H9 (cell line): ENCODE measurements at regions not wholly inside any gene's neighbourhood (a gene's known extent, or its start where the extent isn't known, plus 50 kb on each side); places are given as distances from the start of the nearest gene placed in this dataset.

Source experiments
- DNase-seq: peaks from one replicate; pipeline ENCODE4 v3.0.0-alpha.2; 2017
- H2AFZ ChIP-seq: one replicate; pipeline ENCODE4 v1.6.1; 2013; ENCODE audit warnings: mild to moderate bottlenecking, low read length, control low read depth, moderate library complexity
- H2AK5ac ChIP-seq: 2 replicates; pipeline ENCODE4 v1.6.1; 2013; ENCODE audit warnings: low read length, control low read depth, mixed read lengths; ENCODE audit not compliant: insufficient read length
- H2BK120ac ChIP-seq: one replicate; pipeline ENCODE4 v1.6.1; 2013; ENCODE audit warnings: low read depth, mild to moderate bottlenecking, low read length, control low read depth, inconsistent platforms; ENCODE audit not compliant: poor library complexity, severe bottlenecking
- H2BK12ac ChIP-seq: 2 replicates; pipeline ENCODE4 v1.6.1; 2013; ENCODE audit warnings: low read length, control low read depth, mixed read lengths, low read depth; ENCODE audit not compliant: insufficient read length
- H2BK15ac ChIP-seq: 2 replicates; pipeline ENCODE4 v1.6.1; 2013; ENCODE audit warnings: low read depth, low read length, control low read depth
- H2BK20ac ChIP-seq: one replicate; pipeline ENCODE4 v1.6.1; 2013; ENCODE audit warnings: low read depth, mild to moderate bottlenecking, low read length, control low read depth, inconsistent platforms; ENCODE audit not compliant: poor library complexity, severe bottlenecking
- H2BK5ac ChIP-seq: 2 replicates; pipeline ENCODE4 v1.6.1; 2013; ENCODE audit warnings: low read length, control low read depth, mixed read lengths; ENCODE audit not compliant: insufficient read length
- H3K14ac ChIP-seq: 2 replicates; pipeline ENCODE4 v1.6.1; 2013; ENCODE audit warnings: low read length, control low read depth; ENCODE audit not compliant: insufficient read depth
- H3K18ac ChIP-seq: 2 replicates; pipeline ENCODE4 v1.6.1; 2013; ENCODE audit warnings: low read depth, mild to moderate bottlenecking, mixed read lengths, low read length, control low read depth; ENCODE audit not compliant: insufficient read length
- H3K23ac ChIP-seq: 2 replicates; pipeline ENCODE4 v1.6.1; 2013; ENCODE audit warnings: low read length, control low read depth, mixed read lengths, low read depth; ENCODE audit not compliant: insufficient read length
- H3K23me2 ChIP-seq: 2 replicates; pipeline ENCODE4 v1.6.1; 2013; ENCODE audit warnings: low read depth, mild to moderate bottlenecking, mixed read lengths, low read length, control low read depth; ENCODE audit not compliant: insufficient read length, poor library complexity, severe bottlenecking
- H3K27ac ChIP-seq: 2 replicates; pipeline ENCODE4 v1.5.1; 2013; ENCODE audit warnings: low read length, control low read depth, mixed read lengths, low read depth; ENCODE audit not compliant: insufficient read length
- H3K27me3 ChIP-seq: 2 replicates; pipeline ENCODE4 v1.6.1; 2013; ENCODE audit warnings: low read length, control low read depth, inconsistent platforms; ENCODE audit not compliant: insufficient read depth
- H3K4ac ChIP-seq: 2 replicates; pipeline ENCODE4 v1.6.1; 2013; ENCODE audit warnings: low read depth, mild to moderate bottlenecking, control low read depth, inconsistent platforms, low read length, moderate library complexity
- H3K4me1 ChIP-seq: 2 replicates; pipeline ENCODE4 v1.6.1; 2013; ENCODE audit warnings: low read length, control low read depth, inconsistent platforms; ENCODE audit not compliant: insufficient read depth
- H3K4me2 ChIP-seq: 2 replicates; pipeline ENCODE4 v1.6.1; 2013; ENCODE audit warnings: low read length, control low read depth, mixed read lengths; ENCODE audit not compliant: insufficient read length, insufficient read depth
- H3K56ac ChIP-seq: 2 replicates; pipeline ENCODE4 v1.6.1; 2013; ENCODE audit warnings: low read depth, mild to moderate bottlenecking, mixed read lengths, low read length, control low read depth; ENCODE audit not compliant: insufficient read length
- H3K79me1 ChIP-seq: 2 replicates; pipeline ENCODE4 v1.6.1; 2013; ENCODE audit warnings: low read depth, mild to moderate bottlenecking, moderate library complexity, low read length, control low read depth, inconsistent platforms; ENCODE audit not compliant: insufficient read depth, poor library complexity, severe bottlenecking
- H3K79me2 ChIP-seq: 2 replicates; pipeline ENCODE4 v1.6.1; 2013; ENCODE audit warnings: low read length, control low read depth, inconsistent platforms; ENCODE audit not compliant: insufficient read depth
- H3K9ac ChIP-seq: 2 replicates; pipeline ENCODE4 v1.6.1; 2013; ENCODE audit warnings: low read length, control low read depth, mixed read lengths; ENCODE audit not compliant: insufficient read length; ENCODE audit errors: extremely low read depth
- H3K9me3 ChIP-seq: one replicate; pipeline ENCODE4 v1.6.1; 2013; ENCODE audit warnings: low read depth, low read length, inconsistent platforms; ENCODE audit not compliant: control insufficient read depth
- H3T11ph ChIP-seq: one replicate; pipeline ENCODE4 v1.6.1; 2013; ENCODE audit warnings: mild to moderate bottlenecking, low read length, control low read depth, inconsistent platforms
- H4K20me1 ChIP-seq: one replicate; pipeline ENCODE4 v1.6.1; 2013; ENCODE audit not compliant: control insufficient read depth, insufficient read length, insufficient read depth
- H4K5ac ChIP-seq: 2 replicates; pipeline ENCODE4 v1.6.1; 2013; ENCODE audit warnings: low read depth, mild to moderate bottlenecking, mixed read lengths, low read length, control low read depth; ENCODE audit not compliant: insufficient read length
- H4K8ac ChIP-seq: replicated peaks from 2 replicates; pipeline ENCODE4 v1.6.1; 2013; ENCODE audit warnings: low read length, control low read depth, mixed read lengths, low read depth; ENCODE audit not compliant: insufficient read length
- H4K91ac ChIP-seq: 2 replicates; pipeline ENCODE4 v1.6.1; 2013; ENCODE audit warnings: low read depth, mild to moderate bottlenecking, moderate library complexity, mixed read lengths, low read length, control low read depth; ENCODE audit not compliant: insufficient read length
- H3K27ac Mint-ChIP-seq, 3 experiments: 2 replicates in 2 of 3; 3 replicates in 1 of 3; pipeline ENCODE4 v1.8.0; 2020 to 2021; ENCODE audit warnings: mixed read lengths in 3 of 3, mild to moderate bottlenecking in 1 of 3, moderate library complexity in 1 of 3
- H3K27me3 Mint-ChIP-seq: 2 replicates; pipeline ENCODE4 v1.8.0; 2021; ENCODE audit warnings: low read depth, mild to moderate bottlenecking, moderate library complexity, mixed read lengths
- H3K36me3 Mint-ChIP-seq, 3 experiments: 2 replicates in 2 of 3; 3 replicates in 1 of 3; pipeline ENCODE4 v1.8.0; 2020 to 2021; ENCODE audit warnings: low read depth in 3 of 3, mixed read lengths in 3 of 3; ENCODE audit not compliant: insufficient read depth in 1 of 3
- H3K4me1 Mint-ChIP-seq, 2 experiments: 2 replicates each; pipeline ENCODE4 v1.8.0; 2020; ENCODE audit warnings: mixed read lengths in 2 of 2
- H3K4me3 Mint-ChIP-seq, 2 experiments: 2 replicates in 1 of 2; 3 replicates in 1 of 2; pipeline ENCODE4 v1.8.0; 2020 to 2021; ENCODE audit warnings: mild to moderate bottlenecking in 2 of 2, mixed read lengths in 2 of 2, moderate library complexity in 1 of 2
- H3K9me3 Mint-ChIP-seq, 2 experiments: 2 replicates in 1 of 2; 3 replicates in 1 of 2; pipeline ENCODE4 v1.8.0; 2020; ENCODE audit warnings: mild to moderate bottlenecking in 2 of 2, mixed read lengths in 2 of 2, moderate library complexity in 1 of 2
- WGBS: extraction: QIAGEN DNeasy Blood & Tissue Kit; methylation state at CpG from one replicate; pipeline ENCODE4 v1.1.7; 2013; ENCODE audit warnings: missing lambda C conversion rate, low lambda C conversion rate, mixed read lengths; ENCODE audit not compliant: insufficient read length; ENCODE audit errors: extremely low coverage; 5-methylcytosine and 5-hydroxymethylcytosine counted together
- TF ChIP-seq, protein P1 (sequence below): fragments of 200-600 bp; sonication (generic); conservative IDR thresholded peaks from 3 replicates; pipeline ENCODE4 v1.8.0; 2021; ENCODE audit warnings: antibody characterized with exemption, mild to moderate bottlenecking

DNA sequence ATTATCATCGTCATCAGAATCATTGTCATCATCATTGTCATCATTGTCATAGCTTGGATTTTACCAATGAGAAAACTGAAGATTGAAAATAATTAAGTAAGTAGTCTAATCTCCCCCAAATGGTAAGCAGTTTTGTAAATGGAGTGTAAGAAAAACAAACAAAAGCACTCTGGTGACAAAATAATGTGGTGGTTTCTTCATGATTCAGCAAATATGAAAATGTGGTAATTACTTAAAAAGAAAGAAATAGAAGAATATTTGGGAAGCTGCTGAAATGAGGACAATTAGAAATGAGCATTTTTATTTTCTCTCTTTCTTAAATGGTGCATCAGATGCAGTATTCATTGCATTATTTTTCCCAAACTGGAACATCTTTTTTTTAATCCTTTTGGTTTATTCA lies 514.4 kb downstream of the DCDC2C start:
- Mint-ChIP-seq H3K4me3 (no peak overlapping the region), H3K36me3 (peaks cover 0 to 3% (median 0%) of the 10 kb centered on the region in 3 experiments; a peak in 4 of 7 replicates), H3K9me3 (peaks cover under 1 to 1% of the 10 kb centered on the region in 2 experiments; a peak in 2 of 5 replicates), H3K4me1 (peaks cover 14 to 17% of the 10 kb centered on the region in 2 experiments), H3K27me3 (no peaks in the 10 kb centered on the region), H3K27ac (no peak overlapping the region)
- H3K27ac ChIP-seq, result no peak overlapping the region
- no peak for DNase-seq
- H4K5ac ChIP-seq, result no peak overlapping the region
- no peaks in the 10 kb centered on the region for H3K4me1 ChIP-seq
- no peak overlapping the region for H2BK15ac ChIP-seq
- TF ChIP-seq, protein P1, sequence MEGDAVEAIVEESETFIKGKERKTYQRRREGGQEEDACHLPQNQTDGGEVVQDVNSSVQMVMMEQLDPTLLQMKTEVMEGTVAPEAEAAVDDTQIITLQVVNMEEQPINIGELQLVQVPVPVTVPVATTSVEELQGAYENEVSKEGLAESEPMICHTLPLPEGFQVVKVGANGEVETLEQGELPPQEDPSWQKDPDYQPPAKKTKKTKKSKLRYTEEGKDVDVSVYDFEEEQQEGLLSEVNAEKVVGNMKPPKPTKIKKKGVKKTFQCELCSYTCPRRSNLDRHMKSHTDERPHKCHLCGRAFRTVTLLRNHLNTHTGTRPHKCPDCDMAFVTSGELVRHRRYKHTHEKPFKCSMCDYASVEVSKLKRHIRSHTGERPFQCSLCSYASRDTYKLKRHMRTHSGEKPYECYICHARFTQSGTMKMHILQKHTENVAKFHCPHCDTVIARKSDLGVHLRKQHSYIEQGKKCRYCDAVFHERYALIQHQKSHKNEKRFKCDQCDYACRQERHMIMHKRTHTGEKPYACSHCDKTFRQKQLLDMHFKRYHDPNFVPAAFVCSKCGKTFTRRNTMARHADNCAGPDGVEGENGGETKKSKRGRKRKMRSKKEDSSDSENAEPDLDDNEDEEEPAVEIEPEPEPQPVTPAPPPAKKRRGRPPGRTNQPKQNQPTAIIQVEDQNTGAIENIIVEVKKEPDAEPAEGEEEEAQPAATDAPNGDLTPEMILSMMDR, result no peak
- H3K79me2 ChIP-seq, result no peaks in the 10 kb centered on the region
- no peak overlapping the region for H2AFZ ChIP-seq
- H4K91ac ChIP-seq, result no peak overlapping the region
- H4K20me1 ChIP-seq, result no peaks in the 10 kb centered on the region
- H3K56ac ChIP-seq, result no peak overlapping the region
- no peak overlapping the region for H2BK12ac ChIP-seq
- H2AK5ac ChIP-seq, result no peak overlapping the region
- H3K23me2 ChIP-seq, result no peaks in the 10 kb centered on the region
- no peak overlapping the region for H3K14ac ChIP-seq
- no peak overlapping the region for H3K9ac ChIP-seq
- no peak overlapping the region for H3K18ac ChIP-seq
- no peak overlapping the region for H2BK120ac ChIP-seq
- H3K4ac ChIP-seq, result no peak overlapping the region
- no peaks in the 10 kb centered on the region for H3K79me1 ChIP-seq
- no peaks in the 10 kb centered on the region for H3K9me3 ChIP-seq
- H2BK5ac ChIP-seq, result no peak overlapping the region
- no peaks in the 10 kb centered on the region for H3K27me3 ChIP-seq
- no peak overlapping the region for H2BK20ac ChIP-seq
- H4K8ac ChIP-seq, result no peak overlapping the region
- H3K23ac ChIP-seq, result no peak overlapping the region
- WGBS, result no CpG with 5 or more reads among the region's 1 CpG
- no peak overlapping the region for H3K4me2 ChIP-seq
- H3T11ph ChIP-seq, result no peak overlapping the region
